T47D (cell line): ENCODE measurements at regions not wholly inside any gene's neighbourhood (a gene's known extent, or its start where the extent isn't known, plus 50 kb on each side); places are given as distances from the start of the nearest gene placed in this dataset.

Experiments
- DNase-seq, 2 experiments: peaks; one replicate each; pipeline versions ENCODE4 v3.0.0 to v3.0.0-alpha.2; 2011 to 2012; ENCODE audit warnings: low read depth in 1 of 2, low spot score in 1 of 2
- JUND ChIP-seq: IDR thresholded peaks from 2 replicates; pipeline ENCODE4 v1.6.1; 2012; ENCODE audit warnings: low read depth
- in situ Hi-C: cut with HindIII; loops from 2 replicates; pipeline ENCODE4 v1.10.0; 2016; ENCODE audit warnings: low sequenced_read_pairs, low pct_unique_long_range_greater_than_20kb

GRCh38 chr15:73001840-73002239, 50.4 kb upstream of the NEO1 start:
- DNase-seq: no peak
- in situ Hi-C loops: no loop called here
- TF ChIP-seq JUND: no peak

DNA sequence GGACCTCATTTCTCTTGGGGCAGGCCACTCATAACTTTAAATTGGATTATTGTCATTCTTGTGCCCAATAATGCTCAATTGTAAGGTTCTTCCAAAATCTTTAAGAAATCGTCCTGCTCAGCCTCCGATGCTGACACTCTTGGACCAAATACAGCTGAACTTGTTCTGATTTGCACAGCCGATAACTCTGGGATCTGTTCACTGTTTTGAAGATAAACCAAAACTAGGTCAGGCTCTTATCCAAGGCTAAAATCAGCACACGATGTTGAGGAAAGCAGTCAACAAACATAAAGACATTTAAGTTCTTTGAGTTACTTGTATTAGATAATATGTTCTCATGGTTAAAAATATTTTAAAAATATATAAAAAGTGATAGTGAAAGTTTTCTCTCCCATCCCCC, 52.0 kb upstream of the NEO1 start:
- in situ Hi-C loops: no loop called here
- no peak for DNase-seq
- TF ChIP-seq JUND: no peak

- no peak for TF ChIP-seq JUND
- DNase-seq: no peak
- in situ Hi-C loops: no loop called here
These were observed 52.7 kb upstream of the NEO1 start for GRCh38 chr15:72999586-72999985.

GRCh38 chr15:72998681-72999466, 53.4 kb upstream of the NEO1 start:
- DNase-seq: no peak
- in situ Hi-C loops: no loop called here
- TF ChIP-seq JUND: no peak

- TF ChIP-seq JUND: no peak
- in situ Hi-C loops: no loop called here
- DNase-seq: peak in 1 of 2 experiments; percentile 52
These were observed 54.0 kb upstream of the NEO1 start for GRCh38 chr15:72998226-72998625.

- no peak for TF ChIP-seq JUND
- no peak for DNase-seq
- in situ Hi-C loops: no loop called here
These were observed 56.4 kb upstream of the NEO1 start for GRCh38 chr15:72995849-72996248.

GRCh38 chr15:72994534-72995177, 57.6 kb upstream of the NEO1 start:
- DNase-seq: no peak
- in situ Hi-C loops: no loop called here
- no peak for TF ChIP-seq JUND

GRCh38 chr15:72992841-72993252, 59.4 kb upstream of the NEO1 start:
- TF ChIP-seq JUND: no peak
- DNase-seq: no peak
- in situ Hi-C loops: no loop called here

DNA sequence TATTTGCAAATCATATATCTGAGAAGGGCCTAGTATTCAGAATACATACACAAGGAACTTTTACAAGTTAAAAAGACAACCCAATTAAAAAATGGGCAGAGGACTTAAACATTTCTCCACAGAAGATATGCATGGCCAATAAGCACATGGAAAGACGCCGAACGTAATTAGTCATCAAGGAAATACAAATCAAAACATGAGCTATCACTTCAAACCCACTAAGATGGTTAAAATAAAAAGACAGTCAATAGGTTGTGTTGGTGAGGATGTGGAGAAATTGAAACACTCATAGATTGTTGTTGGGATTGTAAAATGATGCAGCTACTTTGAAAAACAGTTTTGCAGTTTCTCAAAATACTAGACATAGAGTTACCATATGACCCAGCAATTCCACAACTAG, 61.2 kb upstream of the NEO1 start:
- DNase-seq: no peak
- no peak for TF ChIP-seq JUND
- in situ Hi-C loops: no loop called here

- in situ Hi-C loops: no loop called here
- no peak for TF ChIP-seq JUND
- DNase-seq: no peak
These were observed 68.3 kb upstream of the NEO1 start for GRCh38 chr15:72983801-72984545.

GRCh38 chr15:72982714-72983113, 69.5 kb upstream of the NEO1 start:
- TF ChIP-seq JUND: no peak
- no peak for DNase-seq
- in situ Hi-C loops: no loop called here

DNA sequence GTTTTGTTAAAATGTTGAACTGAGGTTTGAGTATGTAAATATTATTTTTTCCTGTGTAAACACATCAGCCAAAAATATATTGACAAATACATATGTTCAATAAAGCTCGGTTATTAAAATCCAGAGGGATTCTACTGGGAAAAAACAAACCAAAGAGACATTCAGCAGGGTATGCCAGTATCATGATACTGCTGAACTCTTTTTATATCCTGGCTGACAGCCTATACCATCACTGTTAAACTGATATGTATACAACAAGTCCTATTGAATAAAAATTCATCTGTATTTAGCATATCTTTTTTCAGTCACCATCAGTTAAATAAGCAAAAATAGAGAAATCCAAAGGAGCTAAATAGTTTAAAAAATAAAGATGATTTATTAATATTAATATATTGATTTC, 71.6 kb upstream of the NEO1 start:
- no peak for DNase-seq
- in situ Hi-C loops: no loop called here
- TF ChIP-seq JUND: no peak

GRCh38 chr15:72979791-72980190, 72.5 kb upstream of the NEO1 start:
- in situ Hi-C loops: no loop called here
- DNase-seq: no peak
- TF ChIP-seq JUND: no peak
